Lower leg skin (tissue), 4 donors: ENCODE measurements at regions not wholly inside any gene's neighbourhood (a gene's known extent, or its start where the extent isn't known, plus 50 kb on each side); places are given as distances from the start of the nearest gene placed in this dataset.

ENCODE experiments used
- DNase-seq, 2 donors: peaks; one replicate each; pipeline ENCODE4 v3.0.0-alpha.2; 2019; ENCODE audit warnings: low spot score in 2 of 2
- H3K4me3 ChIP-seq: fragments of 200-600 bp; sonication (generic); 2 replicates; pipeline ENCODE4 v1.5.1; 2017; ENCODE audit warnings: mild to moderate bottlenecking, low read depth; ENCODE audit not compliant: poor library complexity, severe bottlenecking
- POLR2A ChIP-seq, 2 donors: fragments of 450-650 bp; IDR thresholded peaks; one replicate each; pipeline ENCODE4 v1.6.1; 2016 to 2017; ENCODE audit warnings: antibody characterized with exemption in 2 of 2, mild to moderate bottlenecking in 1 of 2, moderate library complexity in 1 of 2
- WGBS, 2 donors: methylation state at CpG; one replicate each; pipeline ENCODE4 v1.1.5; 2018; 5-methylcytosine and 5-hydroxymethylcytosine counted together
- intact Hi-C: fragments of 100-400 bp; cut with DNase I; formaldehyde crosslinking; loops from one replicate; pipeline ENCODE4 v1.15.0; 2023; ENCODE audit warnings: low total_unique reads
- TF ChIP-seq, protein P1 (sequence below), 3 donors: fragments of 450-650 bp; IDR thresholded peaks; one replicate each; pipeline ENCODE4 v1.5.1; 2016; ENCODE audit warnings: antibody characterized with exemption in 3 of 3, mild to moderate bottlenecking in 3 of 3, moderate library complexity in 2 of 3

- 72 to 77% methylated on average over 2 of the region's 2 CpGs for WGBS, 2 donors
- intact Hi-C loops = no loop called here
Observed at GRCh38 chr9:107948601-107949000, 459.0 kb upstream of the KLF4 start.

GRCh38 chr9:107948086-107948485 is 458.5 kb upstream of the KLF4 start:
- TF ChIP-seq POLR2A (IDR thresholded peaks at IDR 0.05) = no peak
- TF ChIP-seq, protein P1, sequence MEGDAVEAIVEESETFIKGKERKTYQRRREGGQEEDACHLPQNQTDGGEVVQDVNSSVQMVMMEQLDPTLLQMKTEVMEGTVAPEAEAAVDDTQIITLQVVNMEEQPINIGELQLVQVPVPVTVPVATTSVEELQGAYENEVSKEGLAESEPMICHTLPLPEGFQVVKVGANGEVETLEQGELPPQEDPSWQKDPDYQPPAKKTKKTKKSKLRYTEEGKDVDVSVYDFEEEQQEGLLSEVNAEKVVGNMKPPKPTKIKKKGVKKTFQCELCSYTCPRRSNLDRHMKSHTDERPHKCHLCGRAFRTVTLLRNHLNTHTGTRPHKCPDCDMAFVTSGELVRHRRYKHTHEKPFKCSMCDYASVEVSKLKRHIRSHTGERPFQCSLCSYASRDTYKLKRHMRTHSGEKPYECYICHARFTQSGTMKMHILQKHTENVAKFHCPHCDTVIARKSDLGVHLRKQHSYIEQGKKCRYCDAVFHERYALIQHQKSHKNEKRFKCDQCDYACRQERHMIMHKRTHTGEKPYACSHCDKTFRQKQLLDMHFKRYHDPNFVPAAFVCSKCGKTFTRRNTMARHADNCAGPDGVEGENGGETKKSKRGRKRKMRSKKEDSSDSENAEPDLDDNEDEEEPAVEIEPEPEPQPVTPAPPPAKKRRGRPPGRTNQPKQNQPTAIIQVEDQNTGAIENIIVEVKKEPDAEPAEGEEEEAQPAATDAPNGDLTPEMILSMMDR (IDR thresholded peaks at IDR 0.05) = no peak
- H3K4me3 ChIP-seq = no peak overlapping the region
- 77 to 80% methylated on average over 6 of the region's 6 CpGs for WGBS, 2 donors
- no peak for DNase-seq
- intact Hi-C loops = no loop called here

More at GRCh38 chr9:107948601-107949000, 459.0 kb upstream of the KLF4 start:
- no peak for DNase-seq
- TF ChIP-seq, protein P1 (IDR thresholded peaks at IDR 0.05) = no peak
- TF ChIP-seq POLR2A (IDR thresholded peaks at IDR 0.05) = no peak
- H3K4me3 ChIP-seq = no peak overlapping the region

GRCh38 chr9:107946364-107947141 is 457.0 kb upstream of the KLF4 start:
- 77 to 86% methylated on average over 5 of the region's 5 CpGs for WGBS, 2 donors
- intact Hi-C loops = no loop called here
- no peak for DNase-seq
- TF ChIP-seq, protein P1 (IDR thresholded peaks at IDR 0.05) = no peak
- TF ChIP-seq POLR2A (IDR thresholded peaks at IDR 0.05) = no peak
- H3K4me3 ChIP-seq = no peak overlapping the region

DNA sequence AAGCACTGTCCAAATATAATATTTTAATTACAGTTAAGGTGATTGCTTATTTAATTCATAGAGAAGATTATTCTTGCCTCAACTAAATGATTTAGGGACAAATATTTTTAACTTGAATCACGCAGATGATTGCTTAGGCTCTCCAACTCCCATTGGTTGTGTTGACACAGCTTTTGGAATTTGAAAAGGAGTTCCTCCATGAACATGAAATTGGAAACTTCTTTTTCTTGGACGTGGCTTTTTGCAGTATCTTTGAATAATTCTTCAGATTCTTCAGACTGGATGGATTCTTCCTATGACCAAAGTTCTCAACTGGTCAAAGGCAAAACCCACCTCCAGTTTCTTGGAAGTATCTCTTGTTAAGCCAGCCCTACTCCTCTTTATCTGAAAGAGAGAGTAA is 456.4 kb upstream of the KLF4 start:
- TF ChIP-seq, protein P1 (IDR thresholded peaks at IDR 0.05) = no peak
- no peak for TF ChIP-seq POLR2A (IDR thresholded peaks at IDR 0.05)
- 75 to 87% methylated on average over 2 of the region's 2 CpGs for WGBS, 2 donors
- intact Hi-C loops = no loop called here
- DNase-seq = no peak
- no peak overlapping the region for H3K4me3 ChIP-seq

- 72 to 97% methylated on average over 2 of the region's 2 CpGs for WGBS, 2 donors
- intact Hi-C loops = no loop called here
Observed at GRCh38 chr9:107945493-107945892, 455.9 kb upstream of the KLF4 start.

More at GRCh38 chr9:107945493-107945892, 455.9 kb upstream of the KLF4 start:
- no peak for DNase-seq
- H3K4me3 ChIP-seq = no peak overlapping the region
- TF ChIP-seq, protein P1 (IDR thresholded peaks at IDR 0.05) = no peak
- TF ChIP-seq POLR2A (IDR thresholded peaks at IDR 0.05) = no peak
